GM18505 (cell line): ENCODE measurements at regions not wholly inside any gene's neighbourhood (a gene's known extent, or its start where the extent isn't known, plus 50 kb on each side); places are given as distances from the start of the nearest gene placed in this dataset.

Source experiments
- ATAC-seq: cut with Tn5 transposase; IDR thresholded peaks from one replicate; pipeline ENCODE4 v1.9.1; 2021; ENCODE audit not compliant: unreplicated experiment
- POLR2A ChIP-seq: IDR thresholded peaks from 4 replicates; pipeline ENCODE4 v1.6.1; 2011; ENCODE audit warnings: borderline replicate concordance; ENCODE audit not compliant: insufficient read depth, insufficient read length; ENCODE audit errors: extremely low read depth

DNA sequence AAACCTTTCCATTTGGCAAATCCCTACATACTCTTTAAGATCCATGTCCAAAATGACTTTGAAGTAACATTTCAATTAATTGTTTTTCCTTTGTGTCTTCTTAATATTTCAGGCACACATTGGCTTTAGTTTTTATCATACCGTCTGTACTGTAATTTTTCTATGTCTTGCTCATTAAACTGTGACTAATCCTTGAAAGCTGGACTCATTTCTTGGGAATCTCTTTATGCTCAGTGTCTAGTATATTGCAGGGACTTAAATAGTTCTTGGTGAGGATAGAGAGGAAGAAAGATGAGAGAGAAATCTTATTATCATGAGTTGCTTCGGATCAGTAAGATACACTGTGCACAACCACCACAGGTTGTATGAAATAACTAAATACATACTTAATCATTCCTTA is 448.3 kb upstream of the ST6GAL2 start:
- ATAC-seq, result no peak
- no peak for TF ChIP-seq POLR2A

DNA sequence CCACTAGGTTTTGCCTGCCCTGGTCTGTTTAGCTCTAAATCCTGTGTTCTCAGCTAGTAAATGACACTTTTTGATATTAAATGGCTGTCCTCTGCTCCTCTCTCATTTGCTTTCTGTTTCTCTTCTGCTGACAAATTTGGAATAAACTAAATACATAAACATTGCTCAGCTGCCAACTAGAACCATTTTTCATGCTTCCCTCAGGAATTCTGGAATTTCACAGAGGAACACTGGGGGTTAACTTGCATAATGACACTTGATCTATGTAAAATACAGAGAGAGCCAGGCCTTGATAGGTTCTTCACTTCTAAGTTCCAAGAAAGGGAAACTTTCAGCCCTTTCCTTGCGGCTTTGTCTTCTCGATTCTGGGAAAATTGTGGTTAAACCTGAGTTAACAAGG is 450.6 kb upstream of the ST6GAL2 start:
- TF ChIP-seq POLR2A, result no peak
- no peak for ATAC-seq

DNA sequence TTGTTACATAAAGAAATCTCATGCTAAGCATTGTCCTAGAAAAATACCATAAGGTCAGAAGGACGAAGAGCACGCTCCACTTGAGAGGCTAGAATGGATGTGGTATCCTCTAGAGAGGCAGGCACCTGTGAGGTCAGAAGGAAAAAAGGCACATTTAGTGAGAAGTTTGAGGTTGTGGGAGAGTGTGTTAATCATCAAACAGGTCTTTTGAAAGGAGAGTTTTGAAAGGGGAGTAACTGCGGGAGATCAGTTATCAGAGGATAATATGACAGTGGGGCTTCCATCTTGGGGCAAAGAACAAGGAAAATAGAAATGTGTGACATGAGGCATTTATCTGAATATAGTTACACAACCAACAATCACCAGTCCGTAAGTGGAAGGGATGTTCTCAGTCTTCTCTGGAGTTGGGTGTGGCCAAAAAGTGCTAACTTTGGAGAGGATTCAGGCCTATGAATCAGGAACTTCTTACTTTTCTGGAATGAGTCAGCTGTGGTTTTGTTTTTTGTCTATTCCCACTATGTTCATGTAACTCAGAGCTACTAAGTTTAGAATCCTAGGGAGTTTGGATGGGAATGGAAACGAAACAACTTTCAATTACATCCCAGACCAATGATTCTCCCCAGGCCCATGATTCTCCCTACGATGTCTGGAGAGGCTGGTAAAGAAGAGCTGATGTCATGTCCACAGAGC is 451.4 kb upstream of the ST6GAL2 start:
- no peak for TF ChIP-seq POLR2A
- ATAC-seq, result no peak

DNA sequence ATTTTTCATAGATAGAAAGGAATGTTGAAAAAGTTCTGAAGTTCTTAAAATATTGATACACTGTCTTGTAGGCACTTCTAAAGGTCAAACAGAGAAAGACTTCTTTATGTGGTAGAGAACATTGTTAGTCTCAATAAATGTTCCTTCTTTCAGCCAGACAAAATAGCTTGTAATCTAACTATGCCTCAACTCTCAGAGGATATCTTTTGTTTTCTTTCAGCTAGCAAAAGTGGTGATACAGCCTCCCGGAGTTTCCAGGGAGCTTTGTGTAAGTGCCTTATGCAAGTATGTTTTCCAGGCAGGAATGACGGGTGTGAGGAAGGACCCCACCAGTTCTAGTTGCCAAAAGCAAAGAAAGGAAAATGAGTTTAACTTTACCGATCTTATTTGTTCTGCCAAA is 452.1 kb upstream of the ST6GAL2 start:
- no peak for TF ChIP-seq POLR2A
- no peak for ATAC-seq

DNA sequence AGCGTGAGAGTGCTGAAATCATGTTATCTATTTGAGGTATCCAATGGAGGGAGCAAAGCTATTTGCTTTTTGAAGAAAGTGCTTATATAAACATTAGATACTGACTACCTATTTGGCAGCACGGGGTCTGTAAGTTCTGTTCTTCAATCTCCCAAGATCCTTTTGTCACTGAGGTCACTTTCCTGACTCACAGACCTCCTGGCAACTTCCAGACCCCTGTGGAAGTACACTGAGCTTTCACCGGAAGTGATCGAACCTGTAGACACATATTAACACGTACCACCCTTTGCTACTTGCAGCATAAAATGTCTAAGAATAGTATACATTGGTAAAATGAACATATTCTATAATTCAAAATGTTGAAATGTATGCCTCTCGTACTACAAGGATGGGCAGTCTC is 452.6 kb upstream of the ST6GAL2 start:
- no peak for TF ChIP-seq POLR2A
- ATAC-seq, result no peak

DNA sequence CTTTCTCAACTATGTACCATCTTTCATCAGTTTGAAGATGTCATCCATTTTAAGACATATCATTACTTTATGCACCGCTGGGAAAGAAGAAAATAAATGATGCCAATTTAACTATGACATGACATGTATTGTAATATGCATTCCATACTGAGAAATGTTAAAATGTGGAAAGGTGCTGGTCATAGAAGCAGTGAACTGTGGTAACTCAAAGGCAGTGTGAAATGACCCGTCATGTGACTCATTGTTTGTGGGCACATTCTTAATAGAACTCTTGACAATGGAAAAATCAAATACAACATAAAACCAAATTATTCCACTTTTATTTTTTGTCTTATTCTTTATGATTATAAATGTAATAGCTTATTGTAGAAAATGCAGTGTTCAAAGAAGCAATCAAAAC is 455.0 kb upstream of the ST6GAL2 start:
- TF ChIP-seq POLR2A, result no peak
- ATAC-seq, result no peak

DNA sequence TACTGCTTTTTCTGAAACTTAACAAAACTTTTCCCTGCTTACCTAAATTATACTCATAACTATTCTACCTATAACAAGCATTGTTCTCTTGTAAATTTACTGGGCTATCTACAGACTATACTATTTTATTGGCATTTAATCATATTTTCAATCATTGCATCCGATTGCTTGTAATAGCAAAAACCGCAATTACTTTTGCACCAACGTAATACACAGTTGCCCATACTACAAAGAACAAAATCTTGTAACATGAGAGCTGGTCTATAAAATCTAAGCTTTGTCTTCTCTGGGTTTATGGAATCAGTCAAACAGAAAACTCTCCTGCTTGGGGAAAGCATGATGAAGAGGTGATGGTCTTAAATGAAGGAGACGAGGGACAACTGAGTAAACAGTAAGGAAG is 463.4 kb upstream of the ST6GAL2 start:
- ATAC-seq, result no peak
- TF ChIP-seq POLR2A, result no peak

DNA sequence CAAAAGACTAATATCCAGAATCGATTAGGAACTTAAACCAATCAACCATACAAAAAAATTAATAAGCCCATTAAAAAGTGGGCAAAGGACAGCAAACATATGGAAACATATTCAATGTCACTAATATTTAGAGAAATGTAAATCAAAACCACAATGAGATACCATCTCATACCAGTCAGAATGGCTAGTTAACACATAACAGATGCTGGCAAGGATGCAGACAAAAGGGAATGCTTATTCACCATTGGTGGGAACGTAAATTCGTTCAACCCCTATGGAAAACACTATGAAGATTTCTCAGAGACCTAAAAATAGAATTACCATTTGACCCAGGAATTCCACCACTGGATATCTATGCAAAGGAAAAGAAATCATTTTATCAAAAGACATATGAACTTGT is 468.2 kb upstream of the ST6GAL2 start:
- TF ChIP-seq POLR2A, result no peak
- no peak for ATAC-seq

DNA sequence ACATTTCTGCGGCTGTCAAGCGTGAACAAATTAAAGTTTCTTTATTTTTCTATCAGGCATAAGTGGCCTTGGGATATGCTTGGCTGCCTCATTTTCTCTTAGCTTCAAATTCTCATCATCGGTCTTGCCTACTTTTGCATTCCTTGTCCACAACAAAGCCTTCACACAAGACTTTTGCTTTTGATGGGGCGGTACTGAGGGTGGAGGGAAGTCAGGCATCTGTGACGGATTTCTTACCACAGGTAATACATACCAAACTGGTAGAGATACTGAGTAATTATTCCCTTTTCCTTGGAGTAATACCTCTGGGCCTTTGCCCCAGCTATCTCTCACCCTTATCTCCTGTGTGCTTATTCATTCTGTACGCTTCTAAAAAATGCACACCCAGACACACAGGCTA is 468.3 kb upstream of the RGPD4 start:
- no peak for TF ChIP-seq POLR2A
- ATAC-seq, result no peak

DNA sequence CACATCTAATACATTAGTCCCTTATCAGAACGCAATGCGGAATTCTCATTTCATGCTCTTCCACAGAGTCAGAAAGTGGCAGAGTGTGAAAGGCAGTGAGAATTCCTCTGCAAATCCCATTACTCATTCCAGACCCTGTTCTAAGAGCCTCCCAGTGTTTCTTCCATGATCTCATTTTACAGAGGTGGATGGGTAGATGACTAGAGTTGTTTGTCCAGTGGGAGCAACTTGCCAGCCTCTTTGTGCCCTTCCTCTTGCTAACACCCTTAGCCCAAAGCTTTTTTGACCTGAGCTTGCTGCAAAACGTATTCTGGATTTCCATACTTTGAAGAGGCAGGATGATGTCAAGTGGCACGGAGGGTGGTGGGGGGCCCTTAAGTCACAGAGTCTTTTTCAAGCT is 467.7 kb upstream of the RGPD4 start:
- TF ChIP-seq POLR2A, result no peak
- no peak for ATAC-seq

DNA sequence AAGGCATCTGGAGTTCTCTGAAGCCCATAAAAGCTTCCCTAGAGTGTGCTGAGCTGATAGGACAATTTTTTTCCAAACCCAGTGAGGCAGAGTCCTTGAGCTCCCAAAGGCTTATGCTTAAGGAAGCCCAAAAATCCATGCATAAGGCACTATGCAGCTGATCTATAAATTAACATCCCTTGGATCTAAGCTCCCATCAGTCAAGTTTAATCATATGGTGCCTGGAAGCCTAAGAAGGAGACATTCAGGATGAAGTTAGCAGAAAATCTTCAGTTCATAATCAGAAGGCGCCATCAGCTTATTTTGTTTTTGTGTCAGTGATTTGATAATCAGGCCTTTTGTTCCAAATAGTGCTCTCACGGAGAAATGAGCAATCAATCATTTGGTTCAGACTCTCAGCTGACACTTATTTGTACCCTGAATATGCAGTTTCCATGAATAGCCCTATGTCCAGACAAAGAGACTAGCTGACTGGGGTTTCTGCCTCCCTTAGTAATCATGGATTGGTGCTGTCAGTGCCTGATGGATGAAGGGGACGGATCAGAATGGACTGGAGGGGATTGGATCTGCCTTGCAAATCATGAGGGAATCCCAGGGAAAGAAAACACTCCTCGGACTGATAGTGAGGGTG is 464.8 kb upstream of the RGPD4 start:
- ATAC-seq, result no peak
- TF ChIP-seq POLR2A, result no peak

DNA sequence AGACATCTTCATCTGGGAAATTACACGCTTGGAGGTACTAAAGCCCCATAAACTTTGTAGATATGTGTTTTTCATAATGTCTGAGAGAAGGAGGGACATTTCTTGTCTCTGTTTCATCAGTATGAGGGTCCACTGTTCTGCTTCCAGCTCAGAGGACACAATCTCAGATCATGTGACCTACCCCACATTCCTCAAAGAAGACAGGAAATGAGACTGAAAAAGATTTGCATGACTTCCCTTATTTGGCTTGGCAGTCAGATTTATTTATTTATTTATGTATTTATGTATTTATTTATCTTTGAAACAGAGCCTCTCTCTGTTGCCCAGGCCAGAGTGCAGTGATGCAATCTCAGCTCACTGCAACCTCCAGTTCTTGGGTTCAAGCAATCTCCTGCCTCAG is 463.7 kb upstream of the RGPD4 start:
- no peak for ATAC-seq
- no peak for TF ChIP-seq POLR2A

DNA sequence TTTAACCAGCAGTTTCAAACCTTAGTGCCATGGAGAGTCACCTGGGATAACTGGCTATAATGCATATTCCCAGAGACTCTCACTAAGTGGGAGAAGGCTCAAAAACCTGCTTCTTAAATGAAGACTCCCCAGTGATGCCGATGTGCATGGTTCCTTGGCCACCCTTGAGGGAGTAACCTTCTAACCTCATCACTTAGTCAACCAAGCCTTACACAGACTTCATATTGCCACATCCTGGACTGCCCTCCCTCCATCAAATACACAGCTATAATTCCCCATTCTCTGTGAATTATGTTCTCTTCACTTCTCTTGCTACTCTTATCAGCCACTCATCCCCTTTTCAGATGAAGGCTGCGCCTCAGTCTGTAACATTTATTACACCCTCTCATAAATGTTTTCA is 462.9 kb upstream of the RGPD4 start:
- ATAC-seq, result no peak
- TF ChIP-seq POLR2A, result no peak

DNA sequence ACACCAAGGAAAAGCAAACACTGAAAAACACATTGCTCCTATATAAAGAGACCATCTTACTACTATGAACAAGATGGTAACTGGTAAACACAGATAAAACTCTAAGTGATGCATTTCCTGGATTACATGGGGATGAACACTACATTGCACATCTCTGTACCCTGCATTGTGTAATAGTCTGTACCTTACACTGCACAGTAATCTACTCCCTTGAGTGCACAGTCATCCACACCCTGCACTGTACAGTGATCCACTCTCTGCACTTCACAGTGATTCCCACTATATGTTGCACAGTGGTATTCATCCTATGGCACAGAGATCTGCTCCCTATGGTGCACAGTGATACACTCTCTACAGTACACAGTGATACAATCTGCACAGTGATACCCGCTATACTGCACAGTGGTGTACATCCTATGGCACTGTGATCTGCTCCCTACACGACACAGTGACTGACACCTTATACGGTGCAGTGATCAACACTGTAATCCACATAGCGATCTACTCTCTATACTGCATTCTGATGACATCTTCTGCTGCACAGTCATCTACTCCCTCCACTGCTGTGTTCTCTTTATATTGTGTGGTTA is 462.2 kb upstream of the RGPD4 start:
- ATAC-seq, result no peak
- no peak for TF ChIP-seq POLR2A
